HL-60/S4 (cell line): ENCODE measurements at regions not wholly inside any gene's neighbourhood (a gene's known extent, or its start where the extent isn't known, plus 50 kb on each side); places are given as distances from the start of the nearest gene placed in this dataset.

ENCODE experiments used
- in situ Hi-C: fragments of 300-500 bp; cut with MboI; formaldehyde crosslinking; loops from 2 replicates; pipeline ENCODE4 v1.14.3; 2022; ENCODE audit warnings: low sequenced_read_pairs

DNA sequence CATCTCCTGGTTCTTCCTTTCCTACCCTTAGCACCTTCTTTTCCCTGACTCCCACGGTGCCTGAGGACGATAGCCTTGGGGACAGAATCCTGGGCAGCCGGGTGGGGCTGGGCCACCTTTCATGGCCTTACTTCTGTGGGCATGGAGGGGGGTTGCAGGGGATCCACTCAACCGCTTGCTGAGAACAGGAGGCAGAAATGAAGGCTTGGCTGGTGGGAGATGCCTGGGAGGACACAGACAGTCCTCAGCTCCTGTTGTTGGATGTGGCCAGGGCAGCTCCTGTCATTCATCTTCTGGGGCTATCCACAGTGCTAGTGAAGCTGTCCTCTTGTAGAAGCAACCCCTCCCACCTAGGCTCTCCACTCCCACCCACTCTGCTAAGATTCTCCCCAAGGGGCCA lies 95.5 kb upstream of the CELF4 start:
- in situ Hi-C loops = no loop called here

DNA sequence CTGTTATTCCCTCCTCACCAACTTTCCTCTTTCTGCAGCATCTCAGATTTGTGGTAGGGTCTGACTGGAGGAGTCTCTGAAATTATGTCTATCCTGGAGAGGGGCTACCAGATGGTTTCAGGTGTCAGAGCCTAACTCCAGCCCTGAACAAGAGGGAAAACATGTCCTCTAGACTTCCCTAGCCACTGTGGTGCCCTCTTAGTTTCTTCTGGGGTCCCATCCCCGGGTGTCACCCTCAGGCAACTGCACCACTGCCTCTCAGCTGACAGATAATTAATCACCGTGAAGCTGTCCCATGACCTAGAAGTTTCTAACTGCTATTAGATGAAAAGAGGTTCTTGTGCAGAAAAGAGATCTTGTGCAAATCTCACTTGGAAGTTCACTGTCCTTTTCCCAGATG lies 95.1 kb upstream of the CELF4 start:
- in situ Hi-C loops = no loop called here

DNA sequence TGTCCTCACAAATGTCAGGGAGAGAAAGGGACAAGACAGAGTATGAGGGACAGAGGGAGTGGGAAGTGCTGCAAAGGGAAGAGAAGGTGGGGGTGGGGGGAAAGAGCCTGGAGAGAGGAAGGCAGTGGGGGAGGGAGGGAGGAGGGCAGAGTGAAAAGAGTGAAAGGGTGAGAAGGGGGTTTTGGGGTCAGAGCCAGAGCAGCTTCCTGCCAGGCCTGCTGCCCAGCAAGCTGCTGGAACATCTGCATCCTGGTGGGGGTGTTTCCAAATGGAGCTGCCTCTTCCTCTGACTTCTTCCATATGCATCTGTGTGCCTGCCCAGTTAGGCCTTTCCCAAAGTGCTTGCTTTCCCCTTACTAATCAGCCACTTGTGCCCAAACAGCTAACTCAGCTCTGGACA lies 94.3 kb upstream of the CELF4 start:
- in situ Hi-C loops = no loop called here

DNA sequence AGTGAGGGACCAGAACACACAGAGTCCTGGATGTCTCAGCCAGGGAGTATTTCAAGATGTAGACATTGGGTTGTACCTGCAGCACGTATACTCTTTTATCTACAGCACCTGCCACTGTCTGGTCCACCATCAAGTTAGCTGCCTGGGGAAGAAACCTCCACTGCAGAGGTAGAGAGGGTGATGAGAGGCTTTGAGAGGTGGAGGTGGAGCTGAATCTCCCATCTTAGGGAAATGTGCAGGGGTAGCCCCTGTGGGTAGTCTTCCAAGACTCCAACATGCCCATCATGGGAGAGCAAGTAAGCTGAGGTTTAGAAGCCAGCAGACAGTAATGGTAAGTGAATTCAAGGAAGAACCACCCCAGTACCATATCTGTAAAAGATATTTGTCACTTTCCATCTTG lies 93.3 kb upstream of the CELF4 start:
- in situ Hi-C loops = no loop called here

DNA sequence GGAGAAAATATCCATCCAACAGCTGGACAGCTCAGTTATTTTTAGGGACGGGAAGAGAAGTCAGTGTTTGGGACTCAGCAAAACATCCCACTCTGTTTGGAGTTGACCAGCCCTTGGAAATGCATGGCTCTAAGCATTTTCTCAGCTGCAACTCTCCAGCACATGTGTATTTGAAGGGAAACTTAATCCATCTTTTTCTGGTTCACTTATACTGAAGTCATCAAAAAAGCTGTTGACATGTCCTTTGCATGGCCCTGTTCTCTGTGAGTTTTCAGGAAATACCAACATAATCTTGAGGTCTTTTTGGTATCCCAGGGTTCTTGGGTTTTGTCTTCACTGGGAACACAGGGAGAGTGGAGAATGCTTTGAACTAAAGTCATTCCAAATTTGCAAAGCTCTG lies 91.9 kb upstream of the CELF4 start:
- in situ Hi-C loops = no loop called here

DNA sequence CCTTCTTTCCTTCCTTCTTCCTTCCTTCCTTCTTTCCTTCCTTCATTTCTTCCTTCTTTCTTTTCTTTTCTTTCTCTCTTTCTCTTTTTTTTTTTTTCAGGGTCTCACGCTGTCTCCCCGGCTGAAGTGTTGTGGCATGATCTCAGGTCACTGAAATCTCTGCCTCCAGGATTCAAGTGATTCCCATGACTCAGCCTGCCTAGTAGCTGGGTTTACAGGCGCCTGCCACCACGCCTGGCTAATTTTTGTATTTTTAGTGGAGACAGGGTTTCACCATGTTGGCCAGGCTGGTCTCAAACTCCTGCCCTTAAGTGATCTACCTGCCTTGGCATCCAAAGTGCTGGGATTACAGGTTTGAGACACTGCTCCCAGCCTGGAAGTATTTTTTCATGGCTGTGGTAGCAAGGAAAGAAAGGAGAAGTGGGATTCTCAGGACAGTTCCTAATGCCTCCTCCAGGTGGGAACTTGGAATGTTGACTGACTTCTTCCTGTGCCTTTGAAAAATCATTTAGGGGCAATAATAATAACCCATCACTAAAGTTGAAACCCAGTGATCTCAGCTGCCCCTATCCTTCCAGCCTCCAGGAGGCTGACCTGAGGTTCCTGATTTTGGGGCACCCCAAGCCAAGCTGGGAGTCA lies 89.3 kb upstream of the CELF4 start:
- in situ Hi-C loops = no loop called here

DNA sequence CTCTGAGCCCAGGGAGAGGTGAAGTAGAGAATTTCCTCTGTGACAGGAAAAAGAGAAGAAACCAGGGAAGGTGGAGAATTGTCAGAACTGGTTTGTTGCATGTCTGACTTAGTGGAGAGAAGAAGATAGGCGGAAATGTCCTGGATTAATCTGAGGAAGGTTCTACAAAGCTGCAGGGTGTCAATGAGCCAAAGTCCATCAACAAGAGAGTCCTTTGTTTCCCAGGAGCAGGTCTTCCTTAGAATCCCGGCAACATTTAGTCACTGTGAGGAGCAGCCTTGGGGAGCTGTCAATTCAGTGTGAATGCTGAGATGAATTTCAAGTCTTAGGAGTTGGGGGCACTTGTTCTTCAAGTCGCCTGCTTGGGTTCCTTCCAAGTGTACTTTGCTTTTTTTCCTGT lies 88.4 kb upstream of the CELF4 start:
- in situ Hi-C loops = no loop called here

DNA sequence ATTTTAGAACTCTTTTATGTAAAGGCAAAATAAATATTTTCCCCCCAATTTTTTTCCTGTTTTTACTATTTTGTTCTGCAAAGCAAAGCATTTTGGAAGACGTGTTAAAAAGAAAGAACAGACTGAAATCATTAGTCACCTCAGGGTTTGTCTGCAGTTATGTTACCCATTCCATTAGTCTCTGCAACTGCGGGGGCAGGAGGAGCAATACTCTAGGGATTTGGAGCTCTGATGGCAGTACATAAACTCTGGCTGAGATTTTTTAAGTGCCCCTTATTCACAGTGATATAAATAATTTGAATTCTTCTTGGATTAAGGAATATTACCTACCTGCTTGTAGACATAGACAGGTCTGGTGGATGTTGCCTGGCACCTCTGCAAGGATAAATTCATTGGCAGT lies 88.0 kb upstream of the CELF4 start:
- in situ Hi-C loops = no loop called here

DNA sequence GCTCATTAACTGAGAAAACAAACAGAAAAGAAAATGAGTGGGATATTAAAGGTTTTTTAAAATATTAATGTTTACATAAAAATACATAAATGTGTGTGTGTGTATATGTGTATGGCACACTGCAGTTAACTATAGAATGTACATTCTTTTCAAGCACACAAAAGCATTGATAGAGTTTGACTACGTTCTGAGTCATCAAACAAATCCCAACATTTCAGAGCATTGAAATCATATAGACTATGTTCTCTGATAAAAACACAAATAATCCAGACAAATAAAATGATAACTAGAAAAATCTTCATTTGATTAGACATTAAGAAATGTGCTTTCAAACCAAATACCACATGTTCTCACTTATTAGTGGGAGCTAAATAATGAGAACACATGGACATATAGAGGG lies 84.3 kb upstream of the CELF4 start:
- in situ Hi-C loops = no loop called here

DNA sequence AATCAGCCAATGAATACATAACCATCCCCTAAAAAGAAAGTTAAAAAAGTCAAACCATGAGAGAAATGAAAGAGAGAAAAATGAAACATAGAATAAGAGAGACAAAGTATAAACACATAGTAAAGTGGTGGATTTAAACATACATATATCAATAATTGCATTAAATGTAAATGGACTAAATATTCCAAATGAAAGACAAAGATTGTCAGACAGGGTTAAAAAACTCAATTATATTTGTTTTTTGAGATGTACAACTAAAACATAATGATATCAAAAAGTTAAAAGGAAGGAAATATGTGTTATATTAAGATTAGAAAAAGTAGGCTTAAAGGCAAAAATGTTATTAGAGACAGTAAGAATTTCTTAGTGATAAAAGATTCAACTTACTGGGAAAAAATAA lies 83.8 kb upstream of the CELF4 start:
- in situ Hi-C loops = no loop called here

DNA sequence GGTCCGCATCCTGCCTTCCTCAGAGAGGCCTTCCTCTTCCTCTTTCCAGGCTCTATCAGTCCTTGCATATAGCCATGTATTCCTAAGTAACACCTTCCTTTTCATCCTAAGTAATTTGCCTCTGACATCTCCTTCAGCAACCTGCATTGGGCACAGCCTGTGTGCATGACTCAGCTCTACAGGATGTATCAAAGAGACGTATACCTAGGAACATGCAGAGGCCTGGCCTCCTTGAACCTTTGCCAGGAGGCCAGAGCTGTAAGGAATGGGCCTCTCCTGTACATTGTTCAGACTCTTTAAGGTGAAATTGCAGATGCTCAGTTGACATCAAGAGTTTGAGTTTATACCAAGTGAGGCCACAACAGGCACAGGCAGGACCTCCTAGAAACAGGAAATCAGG lies 76.0 kb upstream of the CELF4 start:
- in situ Hi-C loops = no loop called here

DNA sequence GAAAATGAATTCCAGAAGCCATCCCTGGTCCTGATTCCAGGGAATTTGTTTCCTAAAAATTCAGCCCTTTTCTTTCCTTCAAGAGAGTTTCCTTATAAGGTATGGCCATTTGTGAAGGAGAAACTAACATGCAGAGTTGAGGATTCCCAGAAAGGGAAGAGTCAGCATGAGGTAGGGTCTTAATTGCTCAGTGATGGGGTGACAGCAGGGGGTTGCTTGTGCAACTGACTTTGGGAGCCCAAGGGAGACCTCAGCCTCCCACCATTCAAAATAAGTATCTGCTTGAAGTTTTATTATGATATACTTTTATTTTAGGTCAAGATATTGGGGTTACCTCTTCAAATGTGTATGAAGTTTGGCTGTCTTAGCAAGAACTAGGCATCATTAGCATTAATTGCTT lies 74.9 kb upstream of the CELF4 start:
- in situ Hi-C loops = no loop called here

DNA sequence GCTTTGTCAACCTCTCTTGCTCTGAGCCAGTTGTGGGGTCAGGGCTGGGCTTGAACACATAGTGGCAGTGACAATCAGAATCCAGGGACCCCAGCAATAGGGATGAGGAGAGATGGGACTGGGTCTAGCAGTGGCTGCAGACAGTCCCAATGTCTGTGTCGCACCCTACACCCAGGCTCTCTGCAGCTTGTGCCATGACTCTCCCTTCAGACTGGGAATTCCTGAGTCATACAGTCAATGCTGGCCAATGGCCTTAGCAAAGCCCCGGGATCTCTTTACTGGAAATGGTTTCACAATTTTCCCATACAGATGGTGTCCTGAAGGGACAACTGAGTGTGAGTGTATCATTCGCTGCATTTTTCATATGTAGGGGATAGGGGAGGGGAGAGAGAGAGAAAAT lies 74.2 kb upstream of the CELF4 start:
- in situ Hi-C loops = no loop called here

DNA sequence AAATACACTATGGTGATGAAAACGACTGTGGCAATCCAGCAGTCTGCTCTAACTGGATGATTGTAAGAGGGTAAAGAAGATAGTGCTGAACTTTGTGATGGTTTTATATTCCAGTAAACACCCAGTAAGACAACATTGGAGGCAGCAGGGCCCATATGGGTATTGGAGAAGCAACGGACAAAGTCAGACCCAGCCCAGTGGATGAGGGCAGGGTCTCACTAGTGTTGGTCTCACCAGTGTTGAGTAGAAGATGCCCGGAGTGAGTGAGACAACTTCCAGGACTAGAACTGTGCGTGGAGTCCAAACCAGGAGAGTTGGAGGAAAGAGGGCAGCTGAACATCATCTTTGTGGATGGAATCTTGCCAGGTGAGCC lies 71.9 kb upstream of the CELF4 start:
- in situ Hi-C loops = no loop called here

DNA sequence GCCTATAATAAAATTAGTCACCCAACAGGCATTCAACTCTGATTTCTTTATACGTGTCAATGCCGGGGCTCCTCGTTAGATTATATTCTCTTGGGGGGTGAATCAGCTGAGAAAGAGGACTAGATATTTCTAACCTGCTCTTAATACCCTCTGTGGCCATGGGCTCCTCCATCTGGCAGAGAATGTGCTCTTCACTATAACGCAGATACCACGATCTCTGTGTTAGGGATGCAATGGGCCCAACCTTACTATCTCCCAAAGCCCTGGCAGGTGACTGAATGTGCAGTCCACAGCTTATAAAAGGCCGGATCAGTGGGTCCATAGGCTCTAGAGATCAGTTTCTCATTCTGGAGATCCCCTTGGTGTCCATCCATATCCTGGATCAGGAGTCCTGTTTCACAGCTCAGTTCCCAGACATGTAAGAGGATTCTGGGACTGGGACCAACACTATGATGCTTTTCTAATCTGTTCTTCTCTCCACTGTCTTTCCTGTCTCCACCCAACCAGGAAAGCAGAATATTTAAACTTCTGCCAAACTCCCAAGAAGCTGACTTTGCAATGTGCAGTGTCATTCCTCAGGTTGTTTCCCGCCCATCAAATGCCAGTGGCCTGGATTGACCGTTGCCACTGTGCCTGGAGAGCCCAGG lies 71.4 kb upstream of the CELF4 start:
- in situ Hi-C loops = no loop called here

DNA sequence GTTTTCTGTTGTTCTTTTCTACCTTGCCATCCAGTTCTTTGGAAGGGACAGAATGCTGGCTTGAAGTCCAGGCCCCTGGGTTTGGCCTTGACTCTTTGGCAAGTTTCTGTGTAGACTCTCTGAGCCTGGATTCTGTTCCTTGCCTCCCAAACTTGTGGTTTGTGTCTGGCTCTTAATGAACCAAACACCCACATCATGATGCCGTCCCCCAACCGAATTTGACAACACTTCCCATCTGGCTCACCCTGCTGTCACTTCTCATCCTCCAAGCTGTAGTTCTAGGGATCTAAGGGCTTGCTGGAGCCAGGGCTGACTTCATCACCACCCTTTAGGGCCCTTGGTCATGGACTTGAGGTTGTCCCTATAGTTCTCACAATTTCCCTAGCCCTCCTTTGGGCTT lies 68.9 kb upstream of the CELF4 start:
- in situ Hi-C loops = no loop called here

DNA sequence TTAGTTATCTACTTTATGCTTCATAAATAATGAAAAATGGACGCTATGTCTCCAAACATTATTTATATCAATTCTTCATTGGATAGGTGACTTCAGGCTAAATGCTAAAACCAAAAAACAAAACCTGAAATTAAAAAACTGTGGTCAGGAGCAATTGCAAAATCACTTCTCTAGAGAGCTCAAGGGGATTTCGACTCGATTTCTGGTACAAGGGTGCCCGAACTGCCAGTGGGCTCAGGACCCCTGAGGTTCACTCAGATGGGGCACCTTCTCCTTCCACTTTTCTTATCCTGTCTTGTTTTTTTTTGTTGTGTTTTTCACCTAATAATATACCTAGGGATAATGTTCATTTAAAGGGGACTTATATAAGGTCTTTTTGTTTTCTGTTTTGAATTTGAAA lies 65.8 kb upstream of the CELF4 start:
- in situ Hi-C loops = no loop called here

DNA sequence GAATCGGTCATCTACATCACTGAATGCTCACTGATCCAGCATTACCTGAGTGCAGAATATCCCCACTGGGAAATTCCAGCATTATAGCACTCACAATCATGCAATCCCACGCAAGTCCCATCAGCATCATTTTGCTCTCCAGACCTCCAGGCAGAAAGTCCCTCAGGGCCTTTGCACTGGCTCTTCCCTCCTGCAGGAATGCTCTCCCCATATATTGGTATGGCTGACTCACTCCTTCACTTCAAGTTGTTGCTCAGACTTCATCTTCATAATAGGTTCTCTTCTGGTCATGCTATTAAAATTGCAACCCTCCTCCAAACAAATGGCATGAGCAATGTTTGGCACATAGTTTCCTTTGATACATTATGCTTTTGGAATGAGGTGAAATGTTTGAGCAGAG lies 64.7 kb upstream of the CELF4 start:
- in situ Hi-C loops = no loop called here

DNA sequence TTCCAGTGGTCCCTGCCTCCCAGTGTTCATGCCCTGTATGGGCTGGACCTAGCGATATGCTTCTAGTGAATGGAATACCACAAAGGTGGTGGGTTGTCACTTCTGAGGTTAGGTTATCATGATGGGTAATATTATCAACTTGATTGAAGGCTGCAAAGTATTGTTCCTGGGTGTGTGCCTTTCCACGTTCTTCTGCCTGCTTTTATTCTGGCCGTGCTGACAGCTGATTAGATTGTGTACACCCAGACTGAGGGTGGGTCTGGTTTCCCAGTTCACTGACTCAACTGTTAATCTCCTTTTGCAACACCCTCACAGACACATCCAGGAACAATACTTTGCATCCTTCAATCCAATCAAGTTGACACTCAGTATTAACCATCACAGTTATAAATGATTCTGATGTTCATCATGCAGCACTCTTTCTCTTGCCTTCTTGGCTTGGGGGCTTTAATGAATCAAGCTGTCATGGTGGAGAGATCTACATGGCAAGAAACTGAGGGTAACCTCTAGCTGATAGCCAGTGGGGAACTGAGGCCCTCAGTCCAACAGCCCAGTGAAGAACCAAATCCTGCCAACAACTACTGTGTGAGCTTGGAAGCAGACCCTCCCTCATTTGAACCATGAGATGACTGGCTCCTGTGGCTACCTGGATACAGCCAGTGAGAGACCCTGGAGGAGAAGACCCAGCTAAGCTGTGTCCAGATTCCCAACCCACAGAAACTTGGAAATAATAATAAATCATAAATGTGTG lies 63.0 kb upstream of the CELF4 start:
- in situ Hi-C loops = no loop called here

DNA sequence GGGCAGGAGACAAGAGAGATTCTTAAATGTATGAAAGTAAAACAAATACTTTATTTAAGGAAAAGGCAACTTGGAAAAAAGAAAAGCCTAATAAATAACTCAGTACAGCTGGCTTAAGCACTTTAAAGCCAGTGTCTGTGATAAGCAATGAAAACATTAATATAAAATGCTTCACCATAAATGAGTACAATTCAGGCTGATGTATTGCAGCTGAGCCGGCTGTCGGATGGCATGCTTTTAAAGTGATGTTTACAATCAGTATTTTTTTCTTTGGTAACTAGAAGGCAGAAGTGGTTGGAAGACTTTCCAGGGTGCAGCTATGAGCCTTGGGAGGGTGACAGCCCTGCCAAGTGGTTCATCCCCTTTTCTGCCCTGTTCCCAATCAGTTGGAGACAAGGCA lies 58.7 kb upstream of the CELF4 start:
- in situ Hi-C loops = no loop called here

DNA sequence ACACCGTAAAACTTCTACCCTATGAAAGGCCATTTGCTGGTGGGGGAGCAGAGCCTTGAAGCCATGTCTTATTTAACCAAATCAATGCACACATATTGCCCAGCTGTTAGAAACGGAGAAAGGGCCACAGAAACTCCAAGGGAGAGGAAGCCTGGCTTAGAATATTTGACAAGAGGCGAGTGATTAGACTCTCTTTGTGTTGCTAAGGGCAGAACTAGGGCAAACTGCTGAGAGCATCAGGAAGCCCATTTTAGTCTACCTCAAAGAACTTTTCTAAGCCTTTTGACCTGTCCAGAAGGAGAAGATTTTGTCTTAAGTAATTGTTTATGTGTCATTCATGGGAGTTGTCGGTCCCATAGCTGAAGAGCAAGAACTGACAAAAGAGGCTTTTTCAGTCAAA lies 54.4 kb upstream of the CELF4 start:
- in situ Hi-C loops = no loop called here

DNA sequence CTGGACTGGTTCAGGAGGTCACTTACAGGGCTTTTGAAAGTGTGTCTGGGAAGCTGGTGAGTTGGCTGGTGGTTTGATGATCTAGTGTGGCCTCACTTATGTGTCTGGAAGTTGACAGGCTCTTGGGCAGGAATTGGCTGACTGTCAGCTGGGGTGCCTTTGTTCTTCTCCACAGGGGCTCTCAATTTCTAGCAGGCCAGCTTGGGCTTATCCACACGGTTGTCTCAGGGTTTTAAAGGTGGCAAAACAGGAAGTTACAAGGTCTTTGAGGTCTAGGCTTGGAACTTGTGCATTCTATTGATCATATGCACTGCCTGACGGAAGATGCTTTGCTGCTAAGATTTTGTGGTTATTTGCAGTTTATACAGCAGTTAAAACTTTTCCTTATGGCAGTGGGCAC lies 52.0 kb upstream of the CELF4 start:
- in situ Hi-C loops = no loop called here
